ENCODE measurements at regions not wholly inside any gene's neighbourhood (a gene's known extent, or its start where the extent isn't known, plus 50 kb on each side); places are given as distances from the start of the nearest gene placed in this dataset.

DNA sequence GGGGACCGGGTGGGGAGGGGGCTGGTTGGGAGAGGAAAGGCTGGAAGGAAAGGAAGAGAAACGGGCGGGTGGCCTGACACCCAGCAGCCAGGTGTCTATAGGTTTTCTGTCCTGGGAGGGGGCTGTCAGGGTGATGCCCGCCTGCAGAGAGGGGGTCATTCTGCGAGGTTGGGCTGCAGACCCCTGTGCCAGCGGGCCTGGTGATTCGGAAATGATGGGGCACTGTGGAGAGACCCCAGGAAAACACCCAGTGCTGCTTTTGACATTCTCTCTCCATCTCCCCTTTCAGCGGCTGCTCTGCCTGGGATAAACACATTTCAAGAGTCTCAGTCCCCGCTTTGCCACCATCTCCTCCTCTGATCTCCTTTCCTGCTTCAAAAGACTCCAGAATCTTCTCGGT, 168.5 kb upstream of the RTL1 start:
- WGBS (ENCODE audit: insufficient coverage, low coverage, low lambda C conversion rate, missing lambda C conversion rate) = 42% methylated on average over 4 of the region's 10 CpGs
- H3K27ac ChIP-seq = no peak overlapping the region
- TF ChIP-seq POLR2A (IDR thresholded peaks at IDR 0.05) = no peak
- TF ChIP-seq, protein P1, sequence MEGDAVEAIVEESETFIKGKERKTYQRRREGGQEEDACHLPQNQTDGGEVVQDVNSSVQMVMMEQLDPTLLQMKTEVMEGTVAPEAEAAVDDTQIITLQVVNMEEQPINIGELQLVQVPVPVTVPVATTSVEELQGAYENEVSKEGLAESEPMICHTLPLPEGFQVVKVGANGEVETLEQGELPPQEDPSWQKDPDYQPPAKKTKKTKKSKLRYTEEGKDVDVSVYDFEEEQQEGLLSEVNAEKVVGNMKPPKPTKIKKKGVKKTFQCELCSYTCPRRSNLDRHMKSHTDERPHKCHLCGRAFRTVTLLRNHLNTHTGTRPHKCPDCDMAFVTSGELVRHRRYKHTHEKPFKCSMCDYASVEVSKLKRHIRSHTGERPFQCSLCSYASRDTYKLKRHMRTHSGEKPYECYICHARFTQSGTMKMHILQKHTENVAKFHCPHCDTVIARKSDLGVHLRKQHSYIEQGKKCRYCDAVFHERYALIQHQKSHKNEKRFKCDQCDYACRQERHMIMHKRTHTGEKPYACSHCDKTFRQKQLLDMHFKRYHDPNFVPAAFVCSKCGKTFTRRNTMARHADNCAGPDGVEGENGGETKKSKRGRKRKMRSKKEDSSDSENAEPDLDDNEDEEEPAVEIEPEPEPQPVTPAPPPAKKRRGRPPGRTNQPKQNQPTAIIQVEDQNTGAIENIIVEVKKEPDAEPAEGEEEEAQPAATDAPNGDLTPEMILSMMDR (IDR thresholded peaks at IDR 0.05) = no peak
- no peaks in the 10 kb centered on the region for H3K36me3 ChIP-seq
- peaks cover 0 to 9% of the 10 kb centered on the region in 2 donors for H3K27me3 ChIP-seq
- ATAC-seq (no peak), DNase-seq (peak in 1 of 3 donors; percentile 33)
- intact Hi-C loops (cut with DNase I) = no loop called here
- H3K4me3 ChIP-seq = no peak overlapping the region
- no peaks in the 10 kb centered on the region for H3K4me1 ChIP-seq
- no peaks in the 10 kb centered on the region for H3K9me3 ChIP-seq

DNA sequence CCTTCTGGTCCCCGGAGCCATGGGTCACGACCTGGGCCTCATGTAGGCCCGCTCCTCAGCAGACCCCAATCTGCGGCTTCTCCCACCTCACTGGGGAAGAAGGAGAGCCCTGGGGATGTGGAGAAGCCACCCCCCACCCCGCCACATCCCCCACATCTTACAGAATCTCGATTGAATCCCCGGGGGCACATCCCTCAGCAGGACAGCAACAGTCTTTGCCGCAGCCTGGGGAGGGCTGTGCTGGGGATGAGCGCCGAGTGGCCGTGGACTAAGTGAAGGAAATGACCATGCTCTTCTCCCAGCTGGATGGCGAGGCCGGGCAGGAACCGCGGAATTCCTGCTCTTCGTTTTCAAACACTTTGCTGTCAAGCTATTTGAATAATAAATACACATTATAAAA, 169.0 kb upstream of the RTL1 start:
- 56% methylated on average over 14 of the region's 16 CpGs for WGBS (ENCODE audit: insufficient coverage, low coverage, low lambda C conversion rate, missing lambda C conversion rate)
- Histone ChIP-seq H3K27me3 (peaks cover 0 to 9% of the 10 kb centered on the region in 2 donors), H3K36me3 (no peaks in the 10 kb centered on the region), H3K9me3 (no peaks in the 10 kb centered on the region), H3K4me1 (no peaks in the 10 kb centered on the region), H3K4me3 (no peak overlapping the region), H3K27ac (no peak overlapping the region)
- ATAC-seq (no peak), DNase-seq (peak in 1 of 3 donors; percentile 29)
- intact Hi-C loops (cut with DNase I) = no loop called here
- TF ChIP-seq, protein P1 (IDR thresholded peaks at IDR 0.05) = no peak
- TF ChIP-seq POLR2A (IDR thresholded peaks at IDR 0.05) = no peak

DNA sequence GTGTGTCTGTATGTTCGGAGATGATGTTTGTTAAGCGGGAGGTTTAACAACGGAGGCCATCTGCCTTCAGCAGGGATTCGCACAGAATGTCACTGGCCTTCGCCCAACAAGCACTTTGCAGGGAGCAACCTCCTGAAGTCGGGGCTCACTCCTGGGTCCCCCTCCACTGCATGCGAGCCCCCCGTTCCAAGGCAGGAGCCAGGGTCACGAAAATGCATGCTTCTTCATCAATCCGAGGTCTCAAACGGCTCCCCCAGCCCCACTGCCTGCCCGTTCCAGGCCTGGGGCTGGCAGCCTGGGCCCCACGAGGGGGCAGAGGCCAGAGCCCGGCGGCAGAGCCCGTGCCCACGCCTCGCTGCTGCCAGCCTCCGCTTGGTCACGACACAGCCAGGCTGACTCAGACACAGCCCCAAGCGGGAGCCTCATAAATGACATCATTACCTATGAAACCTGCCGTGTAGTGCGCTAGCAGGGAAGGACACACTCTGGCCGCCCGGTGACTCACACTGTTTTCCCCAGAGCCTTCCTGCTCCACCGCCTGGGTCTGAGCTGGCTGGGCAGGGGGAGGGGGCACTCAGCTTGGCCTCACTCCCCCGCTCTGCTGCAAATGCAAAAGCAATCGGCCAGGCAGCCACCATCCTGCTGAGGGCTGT, 169.5 kb upstream of the RTL1 start:
- TF ChIP-seq POLR2A (IDR thresholded peaks at IDR 0.05) = no peak
- TF ChIP-seq, protein P1 (IDR thresholded peaks at IDR 0.05) = no peak
- peaks cover 0 to 9% of the 10 kb centered on the region in 2 donors for H3K27me3 ChIP-seq
- no peaks in the 10 kb centered on the region for H3K36me3 ChIP-seq
- DNase-seq (peak in 2 of 3 donors; percentile 39 to 49), ATAC-seq (peak in 1 of 4 donors; percentile 81)
- intact Hi-C loops (cut with DNase I) = no loop called here
- no peaks in the 10 kb centered on the region for H3K4me1 ChIP-seq
- WGBS (ENCODE audit: insufficient coverage, low coverage, low lambda C conversion rate, missing lambda C conversion rate) = 66% methylated on average over 6 of the region's 28 CpGs
- no peak overlapping the region for H3K27ac ChIP-seq
- no peak overlapping the region for H3K4me3 ChIP-seq
- no peaks in the 10 kb centered on the region for H3K9me3 ChIP-seq

- no peaks in the 10 kb centered on the region for H3K9me3 ChIP-seq
- no peaks in the 10 kb centered on the region for H3K36me3 ChIP-seq
- ATAC-seq = no peak
- H3K4me1 ChIP-seq = no peaks in the 10 kb centered on the region
- TF ChIP-seq, protein P1 (IDR thresholded peaks at IDR 0.05) = no peak
- TF ChIP-seq POLR2A (IDR thresholded peaks at IDR 0.05) = no peak
- intact Hi-C loops (cut with DNase I) = no loop called here
- WGBS (ENCODE audit: insufficient coverage, low coverage, low lambda C conversion rate, missing lambda C conversion rate) = no CpG with 5 or more reads among the region's 7 CpGs
- no peak overlapping the region for H3K4me3 ChIP-seq
- no peak overlapping the region for H3K27ac ChIP-seq
- DNase-seq = peak in 1 of 3 donors; percentile 27
- H3K27me3 ChIP-seq = peaks cover 0 to 9% of the 10 kb centered on the region in 2 donors
Observed at GRCh38 chr14:101073598-101073965, 170.1 kb upstream of the RTL1 start.

Measured in right lobe of liver (tissue), 6 donors.